22Rv1 (cell line): ENCODE measurements at regions not wholly inside any gene's neighbourhood (a gene's known extent, or its start where the extent isn't known, plus 50 kb on each side); places are given as distances from the start of the nearest gene placed in this dataset.

Source experiments
- CTCF ChIP-seq: fragments of 450-650 bp; IDR thresholded peaks from 2 replicates; pipeline ENCODE4 v1.5.1; 2017; ENCODE audit warnings: mild to moderate bottlenecking
- ZFX ChIP-seq: fragments of 450-650 bp; IDR thresholded peaks from 2 replicates; pipeline ENCODE4 v1.6.1; 2017; ENCODE audit warnings: antibody characterized with exemption, borderline replicate concordance

DNA sequence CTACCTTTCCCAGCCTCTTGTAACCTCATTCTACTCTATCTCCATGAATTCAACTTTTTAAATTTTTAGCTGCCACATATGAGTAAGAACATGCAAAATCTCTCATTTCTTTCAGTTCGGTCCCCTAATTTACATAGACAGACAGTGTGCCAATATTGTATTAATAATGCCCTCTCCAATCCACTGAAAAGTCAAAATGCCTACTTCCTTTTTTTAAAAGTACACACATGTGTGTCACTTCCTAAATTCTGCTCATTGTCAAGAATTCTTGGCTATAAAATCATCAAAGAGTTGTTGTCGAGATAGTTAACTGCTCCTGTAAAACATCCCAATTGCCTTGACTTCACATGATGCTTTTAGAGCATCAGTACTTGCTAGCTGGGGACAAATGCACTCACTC is 84.2 kb upstream of the IL12A start:
- no peak for TF ChIP-seq CTCF
- TF ChIP-seq ZFX = no peak
